ENCODE measurements at regions not wholly inside any gene's neighbourhood (a gene's known extent, or its start where the extent isn't known, plus 50 kb on each side); places are given as distances from the start of the nearest gene placed in this dataset.
A peak's percentile ranks its signal among the peaks of the same experiment; 100 is the strongest.
"Not testable (repeated sequence)": the region's sequence is repeated elsewhere in the genome, so short reads cannot be mapped to it uniquely, and the experiment has no call there.

DNA sequence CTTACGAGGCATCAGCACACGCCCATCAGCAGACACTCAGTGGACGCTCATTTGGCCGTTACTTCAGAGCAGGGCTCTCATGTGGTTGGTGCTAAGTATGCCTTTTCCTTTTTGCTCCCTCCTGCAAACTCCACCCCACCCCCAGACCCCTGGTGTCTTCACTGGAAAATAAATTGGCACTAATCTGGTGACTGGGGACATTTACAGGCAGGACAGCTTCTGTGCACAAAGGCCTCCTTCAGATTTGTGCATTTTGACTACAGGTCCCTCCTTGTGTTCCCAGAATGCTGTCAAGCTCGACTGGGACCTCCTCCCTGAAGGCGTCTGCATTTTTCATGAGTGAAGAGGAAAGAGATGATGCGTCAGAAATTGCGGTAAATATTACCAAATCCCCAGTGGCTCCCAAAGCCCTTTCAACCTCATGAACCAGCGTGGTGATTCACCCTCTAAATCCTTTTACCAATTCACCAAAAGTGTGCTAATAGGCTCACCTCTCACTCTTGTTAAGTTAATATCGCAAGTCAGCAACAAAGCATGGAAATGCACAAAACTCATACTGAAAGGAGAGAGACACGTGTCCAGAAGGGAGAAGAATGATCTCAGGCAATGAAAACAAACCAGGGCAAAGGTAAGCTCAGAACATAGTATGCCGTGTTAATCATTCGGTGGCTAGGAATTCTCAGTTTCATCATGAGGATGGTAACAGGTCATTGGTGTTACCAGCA is 119.0 kb downstream of the NKX6-1 start:
- peak; percentile 52 for DNase-seq (ENCODE audit: low read depth)

- no peak for DNase-seq (ENCODE audit: low read depth)
Observed at GRCh38 chr4:84378983-84379382, 120.1 kb downstream of the NKX6-1 start.

DNA sequence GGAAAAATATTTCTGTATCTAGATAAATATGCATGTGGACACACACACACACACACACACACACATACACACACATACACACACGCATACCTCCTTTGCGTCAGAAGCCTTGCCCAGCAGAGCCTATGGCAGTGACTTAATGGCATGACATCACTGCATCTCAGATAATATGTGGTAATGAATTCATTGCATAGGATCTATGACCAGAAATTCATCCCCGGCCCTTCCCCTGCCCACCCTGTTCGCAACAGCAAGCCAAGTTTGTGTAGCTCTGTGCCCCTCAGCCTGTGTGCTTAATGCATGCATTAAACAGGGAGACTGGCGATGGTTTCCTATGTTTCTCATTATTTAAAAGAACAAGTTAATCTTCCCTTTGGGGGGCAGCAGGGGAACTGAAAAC is 120.7 kb downstream of the NKX6-1 start:
- no peak for DNase-seq (ENCODE audit: low read depth)

GRCh38 chr4:84366907-84367306 is 132.2 kb downstream of the NKX6-1 start:
- no peak for DNase-seq (ENCODE audit: low read depth)

GRCh38 chr4:84366161-84366560 is 132.9 kb downstream of the NKX6-1 start:
- DNase-seq (ENCODE audit: low read depth), result no peak

DNA sequence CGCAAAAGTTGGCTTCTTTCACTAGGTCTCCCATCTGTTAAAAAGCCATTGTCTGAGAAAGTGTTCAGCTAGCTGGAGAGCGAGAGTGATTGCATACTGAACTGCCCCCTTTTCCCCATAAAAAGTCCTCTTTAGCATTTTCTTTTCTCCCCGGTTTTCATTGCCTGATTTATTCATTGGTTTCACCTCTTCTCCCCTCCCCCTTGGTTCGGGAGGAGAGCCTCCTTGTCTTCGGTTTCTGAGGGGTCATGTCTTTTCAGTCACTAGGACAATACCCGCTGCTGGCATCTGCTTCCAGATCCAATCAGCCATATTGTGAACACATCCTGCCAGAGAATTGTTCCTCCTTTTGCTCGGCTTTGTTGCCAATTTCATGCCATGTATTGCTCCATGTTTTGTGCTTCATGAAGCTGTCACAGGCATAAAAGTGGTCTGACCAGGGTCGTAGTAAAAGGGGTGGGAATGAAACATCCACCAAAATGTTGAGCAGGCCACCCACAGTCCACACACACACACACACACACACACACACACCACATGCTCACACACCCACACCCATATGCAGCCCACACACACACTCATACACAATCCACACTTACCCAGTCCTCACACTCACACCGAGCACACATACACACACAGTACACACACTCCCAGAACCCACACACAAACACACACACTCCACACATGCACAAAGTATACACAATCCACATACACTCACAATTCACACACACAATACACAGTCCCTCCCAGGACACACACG is 136.0 kb downstream of the NKX6-1 start:
- no peak for DNase-seq (ENCODE audit: low read depth)

DNA sequence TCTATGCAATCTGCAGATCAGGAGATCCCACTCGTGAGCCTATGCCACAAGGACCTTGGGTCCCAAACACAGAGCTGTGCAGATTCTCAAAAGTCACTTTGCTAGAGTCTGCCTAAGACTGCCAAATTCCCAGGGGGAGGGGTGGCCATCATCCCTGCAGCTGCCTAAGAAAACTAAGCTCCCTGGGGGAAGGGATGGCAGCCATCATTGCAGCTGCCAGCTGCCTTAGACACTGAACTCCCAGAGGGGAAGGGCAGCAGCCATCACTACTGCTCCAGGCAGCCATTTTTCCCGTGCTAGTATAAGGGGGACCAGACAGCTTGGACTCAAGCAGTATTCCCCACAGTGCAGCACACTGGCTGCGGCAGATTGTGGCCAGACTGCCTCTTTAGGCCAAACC is 156.9 kb downstream of the NKX6-1 start:
- no peak for DNase-seq (ENCODE audit: low read depth)

- no peak for DNase-seq (ENCODE audit: low read depth)
Observed at GRCh38 chr4:84341559-84341958, 157.5 kb downstream of the NKX6-1 start.

DNA sequence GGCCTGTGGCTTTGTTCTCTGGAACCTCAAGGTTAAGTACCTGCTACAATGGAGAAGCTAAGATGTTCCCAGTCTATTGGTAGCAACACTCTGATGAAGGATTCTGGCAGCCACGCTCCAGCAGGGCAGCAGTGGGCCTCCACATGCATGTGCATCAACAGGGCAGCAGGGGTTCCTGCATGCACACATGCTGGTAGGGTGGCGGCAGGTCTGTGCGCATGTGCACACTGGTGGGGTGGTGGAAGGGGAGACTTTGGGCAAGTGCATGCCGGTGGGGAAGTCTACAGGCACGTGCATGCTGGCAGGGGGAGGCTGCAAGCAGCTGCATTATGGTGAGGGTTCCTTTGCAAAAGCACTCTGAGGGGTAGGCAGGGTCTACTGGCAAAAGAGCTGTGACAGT is 160.7 kb downstream of the NKX6-1 start:
- no peak for DNase-seq (ENCODE audit: low read depth)

- no peak for DNase-seq (ENCODE audit: low read depth)
Observed at GRCh38 chr4:84336964-84337705, 162.0 kb downstream of the NKX6-1 start.

- no peak for DNase-seq (ENCODE audit: low read depth)
Observed at GRCh38 chr4:84327526-84327925, 171.6 kb downstream of the NKX6-1 start.

- no peak for DNase-seq (ENCODE audit: low read depth)
Observed at GRCh38 chr4:84325625-84326024, 173.5 kb downstream of the NKX6-1 start.

GRCh38 chr4:84324303-84325245 is 174.5 kb downstream of the NKX6-1 start:
- DNase-seq (ENCODE audit: low read depth), result peak; percentile 15

GRCh38 chr4:84319124-84319523 is 180.0 kb downstream of the NKX6-1 start:
- peak; percentile 8 for DNase-seq (ENCODE audit: low read depth)

DNA sequence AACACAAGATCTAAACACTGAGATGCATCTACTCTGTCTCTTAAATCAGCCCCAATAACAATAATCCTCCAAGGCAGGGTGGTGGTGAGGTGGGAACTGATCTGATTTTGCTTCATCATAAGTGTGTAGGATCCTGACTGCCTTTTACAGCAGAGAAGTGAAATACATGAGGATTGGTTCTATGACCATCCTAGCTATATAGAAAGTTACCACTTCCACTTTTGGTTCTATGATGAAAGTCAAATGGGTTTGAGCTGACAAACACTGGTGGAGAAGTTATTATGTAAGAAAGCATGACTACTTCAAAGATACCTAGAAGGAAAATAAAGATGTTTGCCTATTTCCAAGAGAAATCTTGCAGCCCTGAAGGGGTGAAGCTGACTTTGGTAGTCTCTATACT is 181.6 kb downstream of the NKX6-1 start:
- no peak for DNase-seq (ENCODE audit: low read depth)

DNA sequence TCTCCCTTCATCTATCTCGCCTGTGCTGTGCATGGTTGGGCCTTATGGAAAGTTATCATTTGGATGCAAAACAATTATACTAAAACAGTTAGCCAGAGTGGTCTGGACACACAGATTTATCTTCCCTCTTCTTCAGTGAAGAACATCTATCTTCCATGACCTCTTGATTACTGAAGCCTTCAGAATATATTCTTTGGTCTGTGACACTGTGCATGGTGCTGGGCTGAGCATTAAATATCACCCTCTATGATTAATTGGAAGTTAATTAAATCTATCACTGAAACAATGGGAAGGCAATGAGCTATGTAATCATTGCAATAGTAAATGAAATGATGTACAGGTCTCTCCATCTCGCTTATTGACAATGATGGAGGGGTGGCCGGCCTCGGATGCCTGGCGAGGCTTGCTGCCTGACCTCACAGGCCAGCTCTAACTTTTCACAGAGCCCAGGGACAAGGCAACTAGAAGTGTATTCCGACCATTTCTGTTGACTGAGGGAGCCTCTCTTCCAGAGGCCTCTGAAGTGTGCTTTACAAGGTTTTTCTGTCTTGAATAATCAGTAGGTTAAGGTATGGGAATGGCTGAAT is 186.6 kb downstream of the NKX6-1 start:
- no peak for DNase-seq (ENCODE audit: low read depth)

DNA sequence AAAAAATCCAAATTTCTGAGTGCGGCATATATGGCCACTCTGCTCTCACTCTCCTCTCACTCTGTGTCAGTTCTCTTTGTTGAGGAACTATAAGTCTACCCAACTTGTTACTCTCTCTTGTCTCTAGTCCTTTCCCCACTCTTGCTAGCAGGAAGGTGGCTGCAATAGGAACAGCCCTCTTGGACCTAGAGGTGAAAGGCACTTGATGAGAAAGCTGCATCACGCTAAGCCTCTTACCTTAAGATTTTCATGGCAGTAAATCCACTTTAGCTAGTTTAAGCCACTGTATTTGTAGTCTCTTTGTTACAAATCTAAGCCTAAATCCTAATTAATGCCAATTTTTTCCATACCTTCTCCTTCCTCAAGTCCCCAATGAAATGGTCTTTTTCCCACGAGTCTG is 189.9 kb downstream of the NKX6-1 start:
- no peak for DNase-seq (ENCODE audit: low read depth)

DNA sequence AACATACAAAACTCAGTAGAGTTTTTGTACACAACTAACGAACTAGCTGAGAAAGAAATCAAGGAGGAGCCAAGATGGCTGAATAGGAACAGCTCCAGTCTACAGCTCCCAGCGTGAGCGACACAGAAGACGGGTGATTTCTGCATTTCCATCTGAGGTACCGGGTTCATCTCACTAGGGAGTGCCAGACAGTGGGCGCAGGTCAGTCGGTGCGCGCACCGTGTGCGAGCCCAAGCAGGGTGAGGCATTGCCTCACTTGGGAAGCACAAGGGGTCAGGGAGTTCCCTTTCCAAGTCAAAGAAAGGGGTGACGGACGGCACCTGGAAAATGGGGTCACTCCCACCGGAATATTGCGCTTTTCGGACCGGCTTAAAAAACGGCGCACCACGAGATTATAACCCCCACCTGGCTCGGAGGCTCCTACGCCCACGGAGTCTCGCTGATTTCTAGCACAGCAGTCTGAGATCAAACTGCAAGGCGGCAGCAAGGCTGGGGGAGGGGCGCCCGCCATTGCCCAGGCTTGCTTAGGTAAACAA is 200.3 kb downstream of the NKX6-1 start:
- not testable (repeated sequence) for DNase-seq (ENCODE audit: low read depth)

- no peak for DNase-seq (ENCODE audit: low read depth)
Observed at GRCh38 chr4:84298023-84298718, 200.9 kb downstream of the NKX6-1 start.

DNA sequence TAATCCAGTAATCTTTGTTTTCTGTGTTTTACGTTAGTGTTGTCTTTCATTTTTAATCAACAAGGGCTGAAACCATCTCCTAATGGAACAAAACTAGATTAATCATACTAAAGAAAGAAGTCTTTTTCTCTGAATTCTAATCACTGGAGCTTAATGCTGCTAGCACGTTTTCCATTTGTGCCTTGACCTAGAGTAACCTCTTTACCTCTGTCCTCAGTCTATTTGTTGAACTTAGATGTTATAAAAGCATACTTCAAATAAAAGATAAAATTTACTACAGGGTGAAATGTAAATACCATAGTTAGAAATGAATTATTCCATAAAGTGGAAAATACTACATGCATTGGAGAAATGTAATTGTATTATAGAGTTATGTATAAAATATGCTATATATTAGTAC is 207.1 kb downstream of the NKX6-1 start:
- no peak for DNase-seq (ENCODE audit: low read depth)

Data from LHCN-M2 (cell line).